Peyer's patch (tissue), 4 donors: ENCODE measurements at regions not wholly inside any gene's neighbourhood (a gene's known extent, or its start where the extent isn't known, plus 50 kb on each side); places are given as distances from the start of the nearest gene placed in this dataset.

Experiments used
- DNase-seq, 3 donors: peaks; one replicate each; pipeline ENCODE4 v3.0.0-alpha.2; 2017 to 2019
- H3K27ac ChIP-seq, 4 donors: fragments of 200-600 bp; sonication (generic); one replicate each; pipeline ENCODE4 v1.5.1; 2016 to 2019
- H3K27me3 ChIP-seq, 2 donors: fragments of 200-600 bp; sonication (generic); one replicate each; pipeline ENCODE4 v1.5.1; 2019
- H3K36me3 ChIP-seq, 3 donors: fragments of 200-600 bp; sonication (generic); one replicate each; pipeline ENCODE4 v1.5.1; 2016 to 2019
- H3K4me1 ChIP-seq, 4 donors: fragments of 200-600 bp; sonication (generic); one replicate each; pipeline ENCODE4 v1.5.1; 2016 to 2019
- H3K4me3 ChIP-seq, 4 donors: fragments of 200-600 bp; sonication (generic); 1 replicate in 3 of 4; 2 replicates in 1 of 4; pipeline ENCODE4 v1.5.1; 2016 to 2019; ENCODE audit warnings: mild to moderate bottlenecking in 1 of 4
- H3K9me3 ChIP-seq, 4 donors: fragments of 200-600 bp; sonication (generic); one replicate each; pipeline ENCODE4 v1.5.1; 2016 to 2019; ENCODE audit warnings: mild to moderate bottlenecking in 1 of 4
- POLR2A ChIP-seq, 2 donors: fragments of 450-650 bp; IDR thresholded peaks; one replicate each; pipeline ENCODE4 v1.5.1; 2017; ENCODE audit warnings: antibody characterized with exemption in 2 of 2, mild to moderate bottlenecking in 2 of 2, moderate library complexity in 2 of 2
- TF ChIP-seq, protein P1 (sequence below), 6 experiments: fragments of 450-650 bp in 4 of 6; fragments of 200-600 bp in 2 of 6; sonication (generic) in 1 of 6; IDR thresholded peaks; one replicate each; pipeline ENCODE4 v1.5.1; 2017 to 2019; ENCODE audit warnings: antibody characterized with exemption in 6 of 6, mild to moderate bottlenecking in 3 of 6, moderate library complexity in 1 of 6

DNA sequence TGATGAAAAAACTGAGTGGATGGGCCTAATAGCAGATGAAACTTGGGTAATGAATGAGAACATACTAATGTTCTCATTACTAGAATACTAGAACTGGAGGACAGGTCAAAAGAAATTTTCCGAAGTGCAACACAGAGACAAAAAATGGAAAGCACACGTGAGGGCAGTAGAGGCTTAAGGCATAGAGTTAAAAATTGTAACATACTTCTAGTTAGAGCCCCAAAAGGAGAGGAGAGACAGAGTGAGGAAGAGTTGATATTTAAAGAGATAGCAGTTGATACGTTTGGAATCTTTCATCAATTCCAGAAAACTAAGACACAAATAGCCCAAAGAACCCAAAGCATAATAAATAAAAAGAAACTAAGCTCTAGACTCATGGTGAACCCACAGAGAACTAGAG lies 327.9 kb downstream of the SQOR start:
- H3K27me3 ChIP-seq: no peaks in the 10 kb centered on the region
- H3K9me3 ChIP-seq: peaks cover 0 to 8% (median 0%) of the 10 kb centered on the region in 4 donors
- TF ChIP-seq, protein P1, sequence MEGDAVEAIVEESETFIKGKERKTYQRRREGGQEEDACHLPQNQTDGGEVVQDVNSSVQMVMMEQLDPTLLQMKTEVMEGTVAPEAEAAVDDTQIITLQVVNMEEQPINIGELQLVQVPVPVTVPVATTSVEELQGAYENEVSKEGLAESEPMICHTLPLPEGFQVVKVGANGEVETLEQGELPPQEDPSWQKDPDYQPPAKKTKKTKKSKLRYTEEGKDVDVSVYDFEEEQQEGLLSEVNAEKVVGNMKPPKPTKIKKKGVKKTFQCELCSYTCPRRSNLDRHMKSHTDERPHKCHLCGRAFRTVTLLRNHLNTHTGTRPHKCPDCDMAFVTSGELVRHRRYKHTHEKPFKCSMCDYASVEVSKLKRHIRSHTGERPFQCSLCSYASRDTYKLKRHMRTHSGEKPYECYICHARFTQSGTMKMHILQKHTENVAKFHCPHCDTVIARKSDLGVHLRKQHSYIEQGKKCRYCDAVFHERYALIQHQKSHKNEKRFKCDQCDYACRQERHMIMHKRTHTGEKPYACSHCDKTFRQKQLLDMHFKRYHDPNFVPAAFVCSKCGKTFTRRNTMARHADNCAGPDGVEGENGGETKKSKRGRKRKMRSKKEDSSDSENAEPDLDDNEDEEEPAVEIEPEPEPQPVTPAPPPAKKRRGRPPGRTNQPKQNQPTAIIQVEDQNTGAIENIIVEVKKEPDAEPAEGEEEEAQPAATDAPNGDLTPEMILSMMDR (IDR thresholded peaks at IDR 0.05): no peak
- TF ChIP-seq POLR2A (IDR thresholded peaks at IDR 0.05): no peak
- H3K36me3 ChIP-seq: no peaks in the 10 kb centered on the region
- DNase-seq: no peak
- H3K27ac ChIP-seq: no peak overlapping the region
- no peaks in the 10 kb centered on the region for H3K4me1 ChIP-seq
- no peak overlapping the region for H3K4me3 ChIP-seq

DNA sequence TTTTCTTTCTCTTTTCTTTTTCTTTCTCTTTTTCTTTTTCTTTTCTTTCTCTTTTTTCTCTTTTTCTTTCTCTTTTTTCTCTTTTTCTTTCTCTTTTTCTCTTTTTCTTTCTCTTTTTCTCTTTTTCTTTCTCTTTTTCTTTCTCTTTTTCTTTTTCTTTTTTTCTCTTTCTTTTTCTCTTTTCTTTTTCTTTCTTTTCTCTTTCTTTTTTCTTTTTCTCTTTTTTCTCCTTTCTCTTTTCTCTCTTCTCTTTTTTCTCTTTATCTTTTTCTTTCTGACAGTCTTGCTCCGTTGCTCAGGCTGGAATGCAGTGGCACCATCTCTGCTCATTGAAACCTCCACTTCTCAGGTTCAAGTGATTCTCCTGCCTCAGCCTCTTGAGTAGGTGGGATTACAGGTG lies 335.7 kb downstream of the SQOR start:
- Histone ChIP-seq H3K4me1 (no peaks in the 10 kb centered on the region), H3K4me3 (no peak overlapping the region), H3K27me3 (no peaks in the 10 kb centered on the region), H3K9me3 (no peaks in the 10 kb centered on the region), H3K27ac (no peak overlapping the region), H3K36me3 (no peaks in the 10 kb centered on the region)
- DNase-seq: no peak
- no peak for TF ChIP-seq POLR2A (IDR thresholded peaks at IDR 0.05)
- TF ChIP-seq, protein P1 (IDR thresholded peaks at IDR 0.05): no peak

DNA sequence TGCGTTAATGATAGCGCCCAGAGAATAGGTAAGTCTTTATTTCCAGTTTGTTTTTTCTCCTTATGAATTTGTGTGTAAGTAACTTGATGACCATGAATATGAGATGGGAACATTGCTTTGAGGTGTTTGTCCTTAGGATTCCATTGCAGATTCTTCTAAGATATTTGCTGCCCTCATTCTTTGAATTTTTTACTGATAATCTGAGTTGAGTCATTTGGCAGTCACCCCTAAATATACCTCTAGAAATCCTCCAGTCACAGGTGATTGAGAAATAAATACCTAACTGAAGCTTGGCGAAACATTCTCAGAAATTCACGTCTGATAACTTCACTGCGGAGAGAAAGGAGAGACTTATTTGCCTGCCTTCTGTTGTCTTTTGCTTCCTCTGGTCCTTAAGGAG lies 345.5 kb downstream of the SQOR start:
- no peaks in the 10 kb centered on the region for H3K4me1 ChIP-seq
- H3K4me3 ChIP-seq: no peak overlapping the region
- H3K36me3 ChIP-seq: no peaks in the 10 kb centered on the region
- H3K27ac ChIP-seq: no peak overlapping the region
- no peaks in the 10 kb centered on the region for H3K9me3 ChIP-seq
- DNase-seq: no peak
- H3K27me3 ChIP-seq: no peaks in the 10 kb centered on the region
- TF ChIP-seq, protein P1 (IDR thresholded peaks at IDR 0.05): no peak
- no peak for TF ChIP-seq POLR2A (IDR thresholded peaks at IDR 0.05)

DNA sequence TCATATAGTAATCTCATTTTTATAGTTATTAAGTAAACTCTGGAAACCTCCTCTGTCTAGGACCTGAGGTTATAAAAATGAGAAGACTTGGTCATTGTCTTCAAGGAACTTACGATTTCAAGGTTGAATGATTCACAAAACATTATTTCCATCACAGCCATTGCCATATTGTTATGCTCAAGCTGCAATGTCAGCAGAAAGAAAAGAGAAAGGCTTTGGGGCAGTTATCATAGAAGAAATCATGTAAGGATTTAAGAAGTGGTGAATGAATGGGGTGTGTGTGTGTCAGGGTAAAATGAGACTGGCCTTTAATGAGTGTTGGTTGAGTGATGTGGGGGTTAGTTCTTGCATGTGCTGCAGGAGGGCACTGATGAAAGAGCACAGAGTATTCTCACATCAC lies 346.8 kb downstream of the SQOR start:
- no peak for DNase-seq
- TF ChIP-seq, protein P1 (IDR thresholded peaks at IDR 0.05): no peak
- TF ChIP-seq POLR2A (IDR thresholded peaks at IDR 0.05): no peak
- H3K4me1 ChIP-seq: no peaks in the 10 kb centered on the region
- no peaks in the 10 kb centered on the region for H3K9me3 ChIP-seq
- no peaks in the 10 kb centered on the region for H3K27me3 ChIP-seq
- H3K4me3 ChIP-seq: no peak overlapping the region
- H3K27ac ChIP-seq: no peak overlapping the region
- no peaks in the 10 kb centered on the region for H3K36me3 ChIP-seq

DNA sequence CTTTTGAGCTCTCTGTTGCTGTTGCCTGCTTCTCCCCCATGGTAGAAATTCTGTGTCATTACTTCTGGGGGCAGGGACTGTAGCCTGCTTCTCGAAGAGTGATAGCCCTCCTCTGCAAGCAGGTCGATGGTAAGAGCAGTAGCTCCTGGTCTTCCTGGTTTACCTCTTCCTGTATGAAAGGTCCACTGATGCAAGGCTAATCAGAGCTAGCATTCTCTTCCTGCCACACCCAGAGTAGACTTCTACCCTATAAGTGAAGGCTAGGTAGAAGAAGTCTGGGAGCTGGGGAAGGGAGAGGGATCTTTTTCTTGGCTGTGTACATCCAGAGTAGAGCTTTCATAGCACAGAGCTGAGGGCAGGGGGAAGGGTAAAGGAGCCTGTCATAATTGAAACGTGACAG lies 357.0 kb downstream of the SQOR start:
- Histone ChIP-seq H3K27me3 (no peaks in the 10 kb centered on the region), H3K4me1 (no peaks in the 10 kb centered on the region), H3K36me3 (no peaks in the 10 kb centered on the region), H3K27ac (no peak overlapping the region), H3K4me3 (no peak overlapping the region), H3K9me3 (no peaks in the 10 kb centered on the region)
- TF ChIP-seq, protein P1 (IDR thresholded peaks at IDR 0.05): no peak
- TF ChIP-seq POLR2A (IDR thresholded peaks at IDR 0.05): no peak
- DNase-seq: no peak

DNA sequence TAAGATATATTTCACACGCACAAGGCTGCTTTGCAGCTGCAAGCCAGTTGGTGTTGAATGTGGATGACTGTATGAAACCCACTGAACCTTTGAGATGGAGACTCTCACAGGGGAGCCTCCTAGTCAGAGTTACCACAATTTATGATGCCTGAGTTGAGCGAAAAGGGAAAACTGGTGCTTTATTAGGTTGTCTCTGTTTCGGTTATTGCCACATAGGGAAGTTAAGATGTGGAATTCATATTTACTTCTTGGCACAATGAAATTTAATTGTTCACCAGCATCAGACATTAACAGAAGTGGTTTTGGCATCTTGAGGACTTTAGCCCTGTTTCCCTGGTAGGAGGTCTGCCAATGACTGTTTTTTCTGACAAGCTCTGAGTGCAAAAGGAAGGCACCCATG lies 358.2 kb downstream of the SQOR start:
- Histone ChIP-seq H3K36me3 (no peaks in the 10 kb centered on the region), H3K27ac (no peak overlapping the region)
- TF ChIP-seq POLR2A (IDR thresholded peaks at IDR 0.05): no peak
- TF ChIP-seq, protein P1 (IDR thresholded peaks at IDR 0.05): no peak

More for the DNA sequence above, 358.2 kb downstream of the SQOR start:
- no peaks in the 10 kb centered on the region for H3K9me3 ChIP-seq
- no peak overlapping the region for H3K4me3 ChIP-seq
- no peaks in the 10 kb centered on the region for H3K4me1 ChIP-seq
- H3K27me3 ChIP-seq: no peaks in the 10 kb centered on the region
- DNase-seq: no peak
